ENCODE measurements at regions not wholly inside any gene's neighbourhood (a gene's known extent, or its start where the extent isn't known, plus 50 kb on each side); places are given as distances from the start of the nearest gene placed in this dataset.

GRCh38 chr6:45736134-45736533, 279.5 kb downstream of the CLIC5 start:
- Histone ChIP-seq H3K9me3 (no peaks in the 10 kb centered on the region), H3K4me3 (no peak overlapping the region), H3K36me3 (no peaks in the 10 kb centered on the region), H3K4me1 (peaks cover under 1 to 2% of the 10 kb centered on the region in 2 donors), H3K27me3 (no peaks in the 10 kb centered on the region), H3K27ac (no peak overlapping the region)
- TF ChIP-seq CTCF (IDR thresholded peaks at IDR 0.05 in 4 of 5, conservative IDR thresholded peaks at IDR 0.05 in 1 of 5), result no peak
- TF ChIP-seq POLR2A (IDR thresholded peaks at IDR 0.05), result no peak
- intact Hi-C loops (cut with DNase I; ENCODE audit: low total_unique reads) (no loop called here), in situ Hi-C loops (cut with MboI; ENCODE audit: low sequenced_read_pairs in 4 of 4) (no loop called here)
- no peak for DNase-seq
- no peak for ATAC-seq

- in situ Hi-C loops (cut with MboI; ENCODE audit: low sequenced_read_pairs in 4 of 4) (no loop called here), intact Hi-C loops (cut with DNase I; ENCODE audit: low total_unique reads) (no loop called here)
- Histone ChIP-seq H3K4me1 (no peaks in the 10 kb centered on the region), H3K27me3 (no peaks in the 10 kb centered on the region), H3K27ac (no peak overlapping the region), H3K9me3 (no peaks in the 10 kb centered on the region), H3K4me3 (no peak overlapping the region), H3K36me3 (no peaks in the 10 kb centered on the region)
- TF ChIP-seq POLR2A (IDR thresholded peaks at IDR 0.05) (no peak), CTCF (IDR thresholded peaks at IDR 0.05 in 4 of 5, conservative IDR thresholded peaks at IDR 0.05 in 1 of 5) (no peak)
- DNase-seq, result no peak
- no peak for ATAC-seq
Observed at GRCh38 chr6:45732731-45733130, 282.9 kb downstream of the CLIC5 start.

GRCh38 chr6:45730232-45730631, 285.4 kb downstream of the CLIC5 start:
- TF ChIP-seq POLR2A (IDR thresholded peaks at IDR 0.05), result no peak
- Histone ChIP-seq H3K4me1 (no peaks in the 10 kb centered on the region), H3K36me3 (no peaks in the 10 kb centered on the region), H3K27me3 (no peaks in the 10 kb centered on the region), H3K27ac (no peak overlapping the region), H3K9me3 (no peaks in the 10 kb centered on the region), H3K4me3 (no peak overlapping the region)
- ATAC-seq (no peak), DNase-seq (no peak)
- intact Hi-C loops (cut with DNase I; ENCODE audit: low total_unique reads) (no loop called here), in situ Hi-C loops (cut with MboI; ENCODE audit: low sequenced_read_pairs in 4 of 4) (no loop called here)

GRCh38 chr6:45728674-45729073, 287.0 kb downstream of the CLIC5 start:
- no peak for TF ChIP-seq CTCF (IDR thresholded peaks at IDR 0.05 in 4 of 5, conservative IDR thresholded peaks at IDR 0.05 in 1 of 5)
- no peak for TF ChIP-seq POLR2A (IDR thresholded peaks at IDR 0.05)
- no peak for ATAC-seq
- Histone ChIP-seq H3K9me3 (no peaks in the 10 kb centered on the region), H3K27ac (no peak overlapping the region), H3K27me3 (no peaks in the 10 kb centered on the region), H3K4me3 (no peak overlapping the region), H3K36me3 (no peaks in the 10 kb centered on the region), H3K4me1 (no peaks in the 10 kb centered on the region)
- in situ Hi-C loops (cut with MboI; ENCODE audit: low sequenced_read_pairs in 4 of 4), result no loop called here
- DNase-seq, result no peak
- intact Hi-C loops (cut with DNase I; ENCODE audit: low total_unique reads), result no loop called here

GRCh38 chr6:45727819-45728449, 287.7 kb downstream of the CLIC5 start:
- intact Hi-C loops (cut with DNase I; ENCODE audit: low total_unique reads), result no loop called here
- H3K36me3 ChIP-seq, result no peaks in the 10 kb centered on the region

More at GRCh38 chr6:45727819-45728449, 287.7 kb downstream of the CLIC5 start:
- no peaks in the 10 kb centered on the region for H3K9me3 ChIP-seq
- DNase-seq, result no peak
- no peak overlapping the region for H3K4me3 ChIP-seq
- in situ Hi-C loops (cut with MboI; ENCODE audit: low sequenced_read_pairs in 4 of 4), result no loop called here
- H3K4me1 ChIP-seq, result no peaks in the 10 kb centered on the region
- no peak for ATAC-seq
- H3K27ac ChIP-seq, result no peak overlapping the region
- no peaks in the 10 kb centered on the region for H3K27me3 ChIP-seq
- no peak for TF ChIP-seq CTCF (IDR thresholded peaks at IDR 0.05 in 4 of 5, conservative IDR thresholded peaks at IDR 0.05 in 1 of 5)
- TF ChIP-seq POLR2A (IDR thresholded peaks at IDR 0.05), result no peak
